Erythroblast (primary cell): ENCODE measurements at regions not wholly inside any gene's neighbourhood (a gene's known extent, or its start where the extent isn't known, plus 50 kb on each side); places are given as distances from the start of the nearest gene placed in this dataset.

Experiments used
- GATA1 ChIP-seq: IDR thresholded peaks from 2 replicates; pipeline ENCODE4 v1.6.1; 2011; ENCODE audit warnings: low read depth, mild to moderate bottlenecking, control low read depth, low read length, moderate library complexity
- POLR2A ChIP-seq: IDR thresholded peaks from 2 replicates; pipeline ENCODE4 v1.6.1; 2011; ENCODE audit warnings: mild to moderate bottlenecking, low read length

DNA sequence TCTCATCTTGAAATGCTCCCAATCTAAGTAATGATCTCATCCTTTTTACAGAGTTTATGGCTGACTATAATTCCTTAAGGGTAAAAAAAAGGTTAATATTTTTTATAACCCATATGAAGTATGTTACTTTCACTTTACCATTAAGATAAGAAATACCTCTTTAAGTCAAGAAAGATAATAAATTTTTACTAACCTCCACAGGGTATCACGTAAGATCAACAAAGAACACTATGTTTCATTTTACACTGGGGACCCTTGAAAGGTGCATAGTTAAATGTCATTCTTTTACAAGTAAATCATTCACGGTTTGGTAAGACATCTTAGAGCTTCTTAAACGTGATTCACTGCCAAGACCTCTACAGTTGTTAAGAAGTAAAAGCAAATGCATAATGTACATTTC is 472.7 kb upstream of the CDH9 start:
- TF ChIP-seq POLR2A: no peak
- TF ChIP-seq GATA1: no peak
